ENCODE measurements at regions not wholly inside any gene's neighbourhood (a gene's known extent, or its start where the extent isn't known, plus 50 kb on each side); places are given as distances from the start of the nearest gene placed in this dataset.

- TF ChIP-seq POLR2A (IDR thresholded peaks at IDR 0.05): no peak
- no peak for TF ChIP-seq CTCF (IDR thresholded peaks at IDR 0.05)
Measured at GRCh38 chr18:55073116-55073515, 113.9 kb upstream of the CCDC68 start.

All from right lobe of liver (tissue), 4 donors.